Keratinocyte (primary cell): ENCODE measurements at regions not wholly inside any gene's neighbourhood (a gene's known extent, or its start where the extent isn't known, plus 50 kb on each side); places are given as distances from the start of the nearest gene placed in this dataset.

Experiments
- CTCF ChIP-seq, 3 experiments: IDR thresholded peaks in 1 of 3; conservative IDR thresholded peaks in 1 of 3; optimal IDR thresholded peaks in 1 of 3; 2 replicates in 2 of 3; 3 replicates in 1 of 3; pipeline versions ENCODE3 to v1.5.1; 2011; ENCODE audit warnings: low read length in 3 of 3, mild to moderate bottlenecking in 3 of 3, moderate library complexity in 2 of 3, control low read depth in 1 of 3, inconsistent platforms in 1 of 3; ENCODE audit not compliant: insufficient read depth in 2 of 3; ENCODE audit errors: extremely low read depth in 1 of 3
- EZH2 ChIP-seq: IDR thresholded peaks from one replicate; pipeline ENCODE4 v1.6.1; 2012; ENCODE audit warnings: inconsistent platforms, mild to moderate bottlenecking, low read length, moderate library complexity

- TF ChIP-seq CTCF (optimal IDR thresholded peaks at IDR 0.05 in 1 of 3, IDR thresholded peaks at IDR 0.05 in 1 of 3, conservative IDR thresholded peaks at IDR 0.05 in 1 of 3; ENCODE audit: extremely low read depth in 1 of 3, insufficient read depth in 2 of 3, low read length in 3 of 3) (no peak), EZH2 (no peak)
Observed at GRCh38 chr20:19826179-19826914, 68.3 kb downstream of the RIN2 start.
